Osteocyte (in vitro differentiated cells): ENCODE measurements at regions not wholly inside any gene's neighbourhood (a gene's known extent, or its start where the extent isn't known, plus 50 kb on each side); places are given as distances from the start of the nearest gene placed in this dataset.

Source experiments
- DNase-seq: peaks from one replicate; pipeline ENCODE4 v3.0.0; 2021; ENCODE audit warnings: mixed read lengths; ENCODE audit not compliant: unreplicated experiment; ENCODE audit errors: extremely low spot score
- H3K27ac Mint-ChIP-seq: one replicate; pipeline ENCODE4 v1.8.0; 2021; ENCODE audit warnings: mild to moderate bottlenecking, mixed read lengths; ENCODE audit not compliant: unreplicated experiment
- H3K27me3 Mint-ChIP-seq: one replicate; pipeline ENCODE4 v1.8.0; 2021; ENCODE audit warnings: mixed read lengths; ENCODE audit not compliant: unreplicated experiment
- H3K36me3 Mint-ChIP-seq: one replicate; pipeline ENCODE4 v1.8.0; 2021; ENCODE audit warnings: mixed read lengths; ENCODE audit not compliant: unreplicated experiment
- H3K4me1 Mint-ChIP-seq: one replicate; pipeline ENCODE4 v1.8.0; 2021; ENCODE audit warnings: mixed read lengths; ENCODE audit not compliant: unreplicated experiment
- H3K4me3 Mint-ChIP-seq: one replicate; pipeline ENCODE4 v1.8.0; 2021; ENCODE audit warnings: mild to moderate bottlenecking, moderate library complexity, mixed read lengths; ENCODE audit not compliant: unreplicated experiment
- H3K9me3 Mint-ChIP-seq: one replicate; pipeline ENCODE4 v1.8.0; 2021; ENCODE audit warnings: mixed read lengths; ENCODE audit not compliant: unreplicated experiment
- CTCF ChIP-seq: fragments of 200-600 bp; sonication (generic); IDR thresholded peaks from 2 replicates; pipeline ENCODE4 v1.5.0; 2021; ENCODE audit warnings: antibody characterized with exemption, mild to moderate bottlenecking, moderate library complexity

GRCh38 chr10:44516891-44517290, 132.0 kb upstream of the CXCL12 start:
- TF ChIP-seq CTCF, result no peak
- Mint-ChIP-seq H3K27me3 (peaks cover 5% of the 10 kb centered on the region), H3K27ac (no peak overlapping the region), H3K4me3 (no peak overlapping the region), H3K4me1 (peaks cover 4% of the 10 kb centered on the region), H3K9me3 (no peaks in the 10 kb centered on the region), H3K36me3 (no peaks in the 10 kb centered on the region)
- DNase-seq, result no peak

GRCh38 chr10:44517635-44518034, 132.7 kb upstream of the CXCL12 start:
- Mint-ChIP-seq H3K27ac (no peak overlapping the region), H3K4me1 (peaks cover 4% of the 10 kb centered on the region), H3K9me3 (no peaks in the 10 kb centered on the region), H3K4me3 (no peak overlapping the region), H3K36me3 (no peaks in the 10 kb centered on the region), H3K27me3 (peaks cover 5% of the 10 kb centered on the region)
- DNase-seq, result no peak
- TF ChIP-seq CTCF, result peak; percentile 39

GRCh38 chr10:44519361-44519760, 134.5 kb upstream of the CXCL12 start:
- Mint-ChIP-seq H3K36me3 (peaks cover 2% of the 10 kb centered on the region), H3K27ac (no peak overlapping the region), H3K4me3 (no peak overlapping the region), H3K9me3 (peaks cover 6% of the 10 kb centered on the region), H3K4me1 (no peaks in the 10 kb centered on the region), H3K27me3 (peaks cover 5% of the 10 kb centered on the region)
- no peak for TF ChIP-seq CTCF
- no peak for DNase-seq

- H3K4me3 Mint-ChIP-seq, result no peak overlapping the region
- no peak overlapping the region for H3K27ac Mint-ChIP-seq
- peaks cover 6% of the 10 kb centered on the region for H3K9me3 Mint-ChIP-seq
- no peak for TF ChIP-seq CTCF
- H3K4me1 Mint-ChIP-seq, result no peaks in the 10 kb centered on the region
- H3K27me3 Mint-ChIP-seq, result peaks cover 8% of the 10 kb centered on the region
- DNase-seq, result no peak
- H3K36me3 Mint-ChIP-seq, result peaks cover 2% of the 10 kb centered on the region
Observed at GRCh38 chr10:44520651-44521050, 135.8 kb upstream of the CXCL12 start.

DNA sequence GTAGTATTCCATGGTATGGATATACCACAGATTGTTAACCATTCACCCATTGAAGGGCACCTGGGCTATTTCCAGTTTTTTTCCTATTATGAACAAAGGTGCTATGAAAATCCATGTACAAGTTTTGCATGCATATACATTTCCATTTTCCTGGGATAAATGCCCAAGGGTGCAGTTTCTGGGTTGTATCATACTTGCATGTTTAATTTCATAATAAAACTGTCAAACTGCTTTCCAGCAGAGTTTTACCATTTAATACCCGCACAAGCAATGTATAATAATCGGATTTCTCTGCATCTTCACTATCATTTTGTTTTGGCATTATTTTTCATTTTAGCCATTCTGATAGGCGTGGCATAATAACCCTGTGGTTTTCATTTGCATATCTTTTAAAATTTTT, 154.3 kb upstream of the CXCL12 start:
- no peak overlapping the region for H3K4me3 Mint-ChIP-seq
- no peak overlapping the region for H3K27ac Mint-ChIP-seq
- peaks cover 30% of the 10 kb centered on the region for H3K27me3 Mint-ChIP-seq
- H3K36me3 Mint-ChIP-seq, result peaks cover 9% of the 10 kb centered on the region
- no peak for TF ChIP-seq CTCF
- no peak for DNase-seq
- H3K4me1 Mint-ChIP-seq, result no peaks in the 10 kb centered on the region
- H3K9me3 Mint-ChIP-seq, result peaks cover 22% of the 10 kb centered on the region
